ENCODE measurements at regions not wholly inside any gene's neighbourhood (a gene's known extent, or its start where the extent isn't known, plus 50 kb on each side); places are given as distances from the start of the nearest gene placed in this dataset.

DNA sequence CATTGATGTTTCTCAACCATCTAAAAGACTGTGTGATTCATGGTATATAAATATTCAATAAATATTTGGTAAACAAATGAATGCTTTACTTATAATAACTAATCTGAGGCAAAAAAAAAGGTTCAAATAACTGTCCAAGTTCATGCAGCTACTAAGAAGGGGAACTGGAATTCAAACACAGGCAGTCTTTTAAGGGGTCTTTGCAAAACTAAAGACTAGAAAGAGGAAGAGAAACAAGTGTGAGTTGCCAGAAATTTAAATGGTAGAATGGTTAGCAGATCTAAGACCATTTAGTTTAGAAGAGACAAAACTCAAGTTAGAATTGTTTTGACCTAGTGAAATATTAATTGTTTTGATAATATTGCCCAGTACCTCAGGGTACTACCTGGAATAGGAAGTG, 642.0 kb upstream of the LRRN3 start:
- TF ChIP-seq, protein P1, sequence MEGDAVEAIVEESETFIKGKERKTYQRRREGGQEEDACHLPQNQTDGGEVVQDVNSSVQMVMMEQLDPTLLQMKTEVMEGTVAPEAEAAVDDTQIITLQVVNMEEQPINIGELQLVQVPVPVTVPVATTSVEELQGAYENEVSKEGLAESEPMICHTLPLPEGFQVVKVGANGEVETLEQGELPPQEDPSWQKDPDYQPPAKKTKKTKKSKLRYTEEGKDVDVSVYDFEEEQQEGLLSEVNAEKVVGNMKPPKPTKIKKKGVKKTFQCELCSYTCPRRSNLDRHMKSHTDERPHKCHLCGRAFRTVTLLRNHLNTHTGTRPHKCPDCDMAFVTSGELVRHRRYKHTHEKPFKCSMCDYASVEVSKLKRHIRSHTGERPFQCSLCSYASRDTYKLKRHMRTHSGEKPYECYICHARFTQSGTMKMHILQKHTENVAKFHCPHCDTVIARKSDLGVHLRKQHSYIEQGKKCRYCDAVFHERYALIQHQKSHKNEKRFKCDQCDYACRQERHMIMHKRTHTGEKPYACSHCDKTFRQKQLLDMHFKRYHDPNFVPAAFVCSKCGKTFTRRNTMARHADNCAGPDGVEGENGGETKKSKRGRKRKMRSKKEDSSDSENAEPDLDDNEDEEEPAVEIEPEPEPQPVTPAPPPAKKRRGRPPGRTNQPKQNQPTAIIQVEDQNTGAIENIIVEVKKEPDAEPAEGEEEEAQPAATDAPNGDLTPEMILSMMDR (IDR thresholded peaks at IDR 0.05; ENCODE audit: insufficient read depth, low read length): no peak
- no peak for TF ChIP-seq POLR2AphosphoS5 (IDR thresholded peaks at IDR 0.05; ENCODE audit: low read depth)

Data from HL-60 (cell line).